ENCODE measurements at regions not wholly inside any gene's neighbourhood (a gene's known extent, or its start where the extent isn't known, plus 50 kb on each side); places are given as distances from the start of the nearest gene placed in this dataset.

GRCh38 chr15:87702270-87702669, 554.3 kb downstream of the NTRK3 start:
- no TSS peak for BruUV-seq (replicated peaks)
- H2BK5ac ChIP-seq (ENCODE audit: low read depth, low read length, poor library complexity, severe bottlenecking): no peak overlapping the region
- ATAC-seq (ENCODE audit: low read depth) (no peak), DNase-seq (no peak)
- TF ChIP-seq ELK1 (IDR thresholded peaks at IDR 0.05; ENCODE audit: borderline replicate concordance, low read depth, low read length) (no peak), RCOR1 (IDR thresholded peaks at IDR 0.05; ENCODE audit: insufficient replicate concordance, low read length) (no peak), NFE2L2 (IDR thresholded peaks at IDR 0.05; ENCODE audit: low read depth, low read length) (no peak), CEBPB (IDR thresholded peaks at IDR 0.05; ENCODE audit: low read depth, low read length) (no peak), RAD21 (IDR thresholded peaks at IDR 0.05; ENCODE audit: low read length) (no peak), RFX5 (IDR thresholded peaks at IDR 0.05; ENCODE audit: low read depth, low read length) (no peak), SMC3 (IDR thresholded peaks at IDR 0.05; ENCODE audit: low read depth, low read length) (no peak), MAZ (IDR thresholded peaks at IDR 0.05; ENCODE audit: borderline replicate concordance, low read depth, low read length) (no peak), MXI1 (IDR thresholded peaks at IDR 0.05; ENCODE audit: borderline replicate concordance, low read depth, low read length) (no peak), USF2 (IDR thresholded peaks at IDR 0.05; ENCODE audit: low read depth, low read length) (no peak), MAFK (IDR thresholded peaks at IDR 0.05; ENCODE audit: low read depth, low read length) (no peak), FOS (IDR thresholded peaks at IDR 0.05; ENCODE audit: low read depth, low read length) (no peak), CHD1 (IDR thresholded peaks at IDR 0.05; ENCODE audit: low read depth, low read length) (no peak), BHLHE40 (IDR thresholded peaks at IDR 0.05; ENCODE audit: low read depth, low read length) (no peak), POLR2A (IDR thresholded peaks at IDR 0.05; ENCODE audit: low read depth, low read length) (no peak), CTCF (conservative IDR thresholded peaks at IDR 0.05; ENCODE audit: low read depth, low read length) (no peak)
- H3K9me1 ChIP-seq (ENCODE audit: insufficient read depth, low read length): no peaks in the 10 kb centered on the region
- no peak overlapping the region for H3K9ac ChIP-seq (ENCODE audit: low read depth, low read length)
- H3K9me3 ChIP-seq (ENCODE audit: control insufficient read depth, insufficient read depth, low read length): no peaks in the 10 kb centered on the region
- H3K14ac ChIP-seq (replicated peaks; ENCODE audit: low read depth, low read length): no peak overlapping the region
- H4K5ac ChIP-seq (ENCODE audit: low read depth, low read length): no peak overlapping the region
- no peaks in the 10 kb centered on the region for H3K79me1 ChIP-seq (ENCODE audit: low read depth in 1 of 2, low read length in 2 of 2)
- ChIA-PET POLR2A (ENCODE audit: unreplicated experiment) (no interaction called here), CTCF (no interaction called here)
- no peak overlapping the region for H3K56ac ChIP-seq (ENCODE audit: extremely low read depth, insufficient read depth, low read length)
- no peak overlapping the region for H3K4me2 ChIP-seq (ENCODE audit: low read depth, low read length)
- no peak overlapping the region for H3K18ac ChIP-seq (ENCODE audit: low read depth, low read length)
- H3K4me1 ChIP-seq (ENCODE audit: control insufficient read depth, insufficient read depth, low read length): no peaks in the 10 kb centered on the region
- no peak overlapping the region for H2AK9ac ChIP-seq (replicated peaks; ENCODE audit: low read depth, low read length, poor library complexity)
- no peak overlapping the region for H2AK5ac ChIP-seq (ENCODE audit: low read depth, low read length)
- no peak overlapping the region for H4K91ac ChIP-seq (ENCODE audit: insufficient read depth, low read depth, low read length)
- no CpG with 5 or more reads among the region's 4 CpGs for WGBS, 2 experiments (ENCODE audit: extremely low coverage in 2 of 2, insufficient read length in 1 of 2)
- intact Hi-C loops (cut with micrococcal nuclease) (no loop called here), in situ Hi-C loops (cut with MboI; ENCODE audit: low sequenced_read_pairs) (no loop called here), dilution Hi-C loops (cut with HindIII; ENCODE audit: low sequenced_read_pairs, unreplicated experiment) (no loop called here)
- no peak overlapping the region for H3K4me3 ChIP-seq (ENCODE audit: insufficient read depth, low read depth, low read length)
- H3K36me3 ChIP-seq (ENCODE audit: control insufficient read depth, insufficient read depth, low read length): no peaks in the 10 kb centered on the region
- H2BK15ac ChIP-seq (ENCODE audit: low read depth, low read length): no peak overlapping the region
- no peak overlapping the region for H4K8ac ChIP-seq (ENCODE audit: low read depth in 2 of 2, low read length in 2 of 2)
- H3K27me3 ChIP-seq (ENCODE audit: control insufficient read depth, insufficient read depth, low read length): no peaks in the 10 kb centered on the region; the same call in 1 of the 2 replicates
- H3K4ac ChIP-seq (ENCODE audit: low read depth, low read length): no peak overlapping the region
- no peak overlapping the region for H2AFZ ChIP-seq (replicated peaks; ENCODE audit: low read length, poor library complexity)
- no peak overlapping the region for H3K23ac ChIP-seq (ENCODE audit: low read depth, low read length)
- no peak overlapping the region for H2BK20ac ChIP-seq (ENCODE audit: low read depth, low read length)
- H2BK120ac ChIP-seq (ENCODE audit: low read depth, low read length): no peak overlapping the region
- no peak overlapping the region for H3K27ac ChIP-seq (ENCODE audit: insufficient read depth, low read length)
- H4K20me1 ChIP-seq (ENCODE audit: insufficient read depth, low read length): no peaks in the 10 kb centered on the region
